Right atrium auricular region (tissue), 2 donors: ENCODE measurements at regions not wholly inside any gene's neighbourhood (a gene's known extent, or its start where the extent isn't known, plus 50 kb on each side); places are given as distances from the start of the nearest gene placed in this dataset.

Source experiments
- DNase-seq: peaks from one replicate; pipeline ENCODE4 v3.0.0-alpha.2; 2019; ENCODE audit warnings: low spot score
- H3K27ac ChIP-seq, 2 donors: fragments of 200-600 bp; sonication (generic); 1 replicate in 1 of 2; 2 replicates in 1 of 2; pipeline ENCODE4 v1.5.1; 2016 to 2019
- H3K27me3 ChIP-seq, 2 donors: fragments of 200-600 bp; sonication (generic); one replicate each; pipeline versions ENCODE4 v1.5.1 to v1.6.0; 2017 to 2019
- H3K36me3 ChIP-seq: fragments of 200-600 bp; sonication (generic); one replicate; pipeline ENCODE4 v1.5.1; 2016
- H3K4me1 ChIP-seq, 2 donors: fragments of 200-600 bp; sonication (generic); one replicate each; pipeline versions ENCODE4 v1.5.1 to v1.6.0; 2017 to 2019
- H3K4me3 ChIP-seq, 2 donors: fragments of 200-600 bp; sonication (generic); 1 replicate in 1 of 2; 2 replicates in 1 of 2; pipeline ENCODE4 v1.5.1; 2017 to 2019; ENCODE audit warnings: mild to moderate bottlenecking in 1 of 2, moderate library complexity in 1 of 2
- H3K9me3 ChIP-seq, 2 donors: fragments of 200-600 bp; sonication (generic); one replicate each; pipeline ENCODE4 v1.5.1; 2019
- TF ChIP-seq, protein P1 (sequence below), 2 donors: fragments of 200-600 bp; sonication (generic); IDR thresholded peaks; one replicate each; pipeline ENCODE4 v1.5.1; 2019; ENCODE audit warnings: antibody characterized with exemption in 2 of 2

DNA sequence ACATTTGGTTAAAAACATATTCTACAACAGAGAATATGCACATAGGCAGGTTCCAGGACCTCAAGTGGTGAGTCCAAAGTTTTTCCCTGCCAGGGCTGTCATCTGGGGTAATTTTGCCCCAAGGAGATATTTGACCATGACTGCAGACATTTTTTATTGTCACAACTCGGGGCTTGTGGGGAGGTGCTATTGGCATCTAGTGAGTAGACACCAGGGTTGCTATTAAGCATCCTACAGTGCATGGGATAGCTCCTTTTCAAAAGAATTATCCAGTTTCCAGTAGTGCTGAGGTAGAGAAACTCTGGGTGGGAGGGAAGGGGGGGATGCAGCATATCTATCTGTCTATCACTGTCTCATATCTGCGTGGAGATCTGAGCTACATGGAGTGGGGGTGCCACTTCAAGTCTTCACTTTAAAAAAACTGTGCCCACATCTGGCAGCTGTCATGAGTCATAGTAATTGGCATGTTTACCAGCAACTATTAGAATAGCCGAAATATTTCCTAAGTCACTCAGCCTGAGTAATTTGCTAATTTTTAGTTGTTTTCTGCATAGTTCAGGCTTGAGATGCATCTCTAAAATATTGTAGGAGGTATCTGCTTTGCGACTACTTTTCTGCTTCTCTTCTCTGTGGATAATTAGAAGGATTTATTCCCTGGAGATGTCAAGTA lies 254.0 kb upstream of the RBMS1 start:
- Histone ChIP-seq H3K27me3 (no peaks in the 10 kb centered on the region), H3K27ac (no peak overlapping the region), H3K36me3 (no peaks in the 10 kb centered on the region), H3K4me1 (no peaks in the 10 kb centered on the region), H3K9me3 (no peaks in the 10 kb centered on the region), H3K4me3 (no peak overlapping the region)
- DNase-seq = no peak
- TF ChIP-seq, protein P1, sequence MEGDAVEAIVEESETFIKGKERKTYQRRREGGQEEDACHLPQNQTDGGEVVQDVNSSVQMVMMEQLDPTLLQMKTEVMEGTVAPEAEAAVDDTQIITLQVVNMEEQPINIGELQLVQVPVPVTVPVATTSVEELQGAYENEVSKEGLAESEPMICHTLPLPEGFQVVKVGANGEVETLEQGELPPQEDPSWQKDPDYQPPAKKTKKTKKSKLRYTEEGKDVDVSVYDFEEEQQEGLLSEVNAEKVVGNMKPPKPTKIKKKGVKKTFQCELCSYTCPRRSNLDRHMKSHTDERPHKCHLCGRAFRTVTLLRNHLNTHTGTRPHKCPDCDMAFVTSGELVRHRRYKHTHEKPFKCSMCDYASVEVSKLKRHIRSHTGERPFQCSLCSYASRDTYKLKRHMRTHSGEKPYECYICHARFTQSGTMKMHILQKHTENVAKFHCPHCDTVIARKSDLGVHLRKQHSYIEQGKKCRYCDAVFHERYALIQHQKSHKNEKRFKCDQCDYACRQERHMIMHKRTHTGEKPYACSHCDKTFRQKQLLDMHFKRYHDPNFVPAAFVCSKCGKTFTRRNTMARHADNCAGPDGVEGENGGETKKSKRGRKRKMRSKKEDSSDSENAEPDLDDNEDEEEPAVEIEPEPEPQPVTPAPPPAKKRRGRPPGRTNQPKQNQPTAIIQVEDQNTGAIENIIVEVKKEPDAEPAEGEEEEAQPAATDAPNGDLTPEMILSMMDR (IDR thresholded peaks at IDR 0.05) = no peak

DNA sequence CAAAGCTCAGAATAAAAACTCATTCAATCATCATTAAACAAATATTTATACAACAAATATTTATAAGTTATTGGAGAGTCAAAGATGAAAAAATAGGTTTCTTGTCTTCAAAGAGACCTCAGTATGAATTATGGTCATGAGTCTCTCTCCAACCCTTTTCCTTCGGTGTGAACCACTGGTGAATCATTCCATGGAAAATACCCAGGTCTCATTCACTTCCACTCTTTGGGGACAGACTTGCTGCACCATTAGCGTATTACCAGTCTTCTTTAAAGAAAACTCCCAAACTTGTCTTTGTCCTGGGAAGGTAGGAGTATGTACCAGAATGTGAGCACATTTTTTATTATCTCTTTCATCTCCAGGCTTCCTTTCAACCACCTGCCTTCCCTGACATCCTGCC lies 257.4 kb upstream of the RBMS1 start:
- Histone ChIP-seq H3K4me3 (no peak overlapping the region), H3K9me3 (peaks cover 4 to 22% of the 10 kb centered on the region in 2 donors), H3K27me3 (no peaks in the 10 kb centered on the region), H3K27ac (no peak overlapping the region), H3K36me3 (no peaks in the 10 kb centered on the region), H3K4me1 (no peaks in the 10 kb centered on the region)
- TF ChIP-seq, protein P1 (IDR thresholded peaks at IDR 0.05) = no peak
- DNase-seq = no peak

DNA sequence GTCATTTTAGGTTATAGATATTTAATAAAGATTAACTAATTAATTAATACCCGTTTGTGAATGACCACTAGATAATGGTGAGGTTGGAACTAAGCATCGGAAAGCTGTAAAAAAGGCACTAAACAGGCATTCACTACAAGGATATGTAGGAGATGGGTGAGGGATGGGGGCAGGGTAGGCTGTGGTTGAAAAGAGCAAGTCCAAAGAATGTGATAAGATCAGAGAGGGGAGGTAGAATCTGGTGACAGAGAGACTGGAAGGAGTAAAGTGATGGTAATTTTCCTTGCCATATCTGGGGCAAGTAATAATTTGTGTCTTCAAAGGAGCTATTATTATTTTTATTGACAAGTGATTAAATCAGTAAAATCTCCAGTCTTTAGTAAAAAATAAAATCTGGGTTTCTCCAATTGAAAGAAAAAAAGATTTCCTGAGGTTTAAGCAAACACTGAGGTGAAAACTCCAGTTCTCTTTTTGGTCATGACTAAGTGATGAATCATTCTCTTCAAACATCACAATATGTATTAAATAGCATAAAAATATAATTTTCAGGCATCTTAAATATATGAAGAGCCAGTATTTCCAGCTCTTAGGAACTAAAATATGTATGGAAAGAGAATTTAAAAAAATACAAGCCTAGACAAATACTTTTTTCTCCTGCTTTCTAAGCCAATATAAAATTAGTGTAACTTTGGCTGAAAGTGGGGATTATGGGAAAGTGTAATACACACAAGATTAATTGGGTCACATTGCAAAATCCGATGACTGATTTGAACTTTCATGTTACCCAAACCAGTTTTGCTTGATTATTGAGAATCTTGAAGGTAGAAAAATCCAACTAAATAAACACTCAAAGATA lies 259.1 kb upstream of the RBMS1 start:
- Histone ChIP-seq H3K4me3 (no peak overlapping the region), H3K36me3 (no peaks in the 10 kb centered on the region), H3K27me3 (no peaks in the 10 kb centered on the region), H3K27ac (no peak overlapping the region), H3K9me3 (peaks cover 4 to 22% of the 10 kb centered on the region in 2 donors), H3K4me1 (no peaks in the 10 kb centered on the region)
- TF ChIP-seq, protein P1 (IDR thresholded peaks at IDR 0.05) = no peak
- DNase-seq = no peak

DNA sequence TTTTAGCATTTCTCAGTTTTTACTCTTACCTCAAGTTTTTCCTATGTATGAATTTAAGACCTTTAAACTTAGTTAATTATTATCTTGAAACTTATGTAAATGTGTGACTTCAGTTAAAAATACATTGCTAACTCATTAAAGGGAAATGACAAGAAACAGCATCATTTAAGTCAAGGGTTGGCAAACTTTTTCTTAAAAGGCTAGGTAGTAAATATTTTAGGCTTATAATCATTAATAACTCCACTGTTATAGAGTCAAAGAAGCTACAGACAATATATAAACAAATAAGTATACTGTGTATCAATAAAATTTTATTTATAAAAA lies 259.7 kb upstream of the RBMS1 start:
- DNase-seq = no peak
- TF ChIP-seq, protein P1 (IDR thresholded peaks at IDR 0.05) = no peak
- no peaks in the 10 kb centered on the region for H3K4me1 ChIP-seq
- no peak overlapping the region for H3K4me3 ChIP-seq
- H3K27me3 ChIP-seq = no peaks in the 10 kb centered on the region
- H3K27ac ChIP-seq = no peak overlapping the region
- peaks cover 4 to 22% of the 10 kb centered on the region in 2 donors for H3K9me3 ChIP-seq
- H3K36me3 ChIP-seq = no peaks in the 10 kb centered on the region

DNA sequence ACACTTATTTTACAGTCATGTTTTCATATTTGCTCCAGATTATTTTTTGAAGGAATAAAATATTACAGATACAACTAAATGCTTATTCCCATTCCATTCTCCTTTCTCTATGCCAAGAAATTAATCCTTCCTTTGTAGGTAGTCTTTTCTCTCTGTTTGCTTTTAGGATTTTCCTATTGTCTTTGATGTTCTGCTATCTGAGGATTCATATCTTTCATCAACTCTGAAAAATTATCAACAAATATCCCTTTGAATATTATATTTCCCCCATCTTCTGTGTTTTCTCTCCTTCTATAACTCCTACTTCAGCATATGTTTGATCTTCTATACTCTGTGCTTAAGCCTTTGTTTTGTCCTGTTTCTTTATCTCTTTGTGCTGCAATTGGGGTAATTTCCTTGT lies 260.4 kb upstream of the RBMS1 start:
- Histone ChIP-seq H3K4me1 (no peaks in the 10 kb centered on the region), H3K4me3 (no peak overlapping the region), H3K27ac (no peak overlapping the region), H3K27me3 (no peaks in the 10 kb centered on the region), H3K36me3 (no peaks in the 10 kb centered on the region), H3K9me3 (peaks cover 4 to 22% of the 10 kb centered on the region in 2 donors)
- no peak for DNase-seq
- TF ChIP-seq, protein P1 (IDR thresholded peaks at IDR 0.05) = no peak
